ENCODE measurements at regions not wholly inside any gene's neighbourhood (a gene's known extent, or its start where the extent isn't known, plus 50 kb on each side); places are given as distances from the start of the nearest gene placed in this dataset.

DNA sequence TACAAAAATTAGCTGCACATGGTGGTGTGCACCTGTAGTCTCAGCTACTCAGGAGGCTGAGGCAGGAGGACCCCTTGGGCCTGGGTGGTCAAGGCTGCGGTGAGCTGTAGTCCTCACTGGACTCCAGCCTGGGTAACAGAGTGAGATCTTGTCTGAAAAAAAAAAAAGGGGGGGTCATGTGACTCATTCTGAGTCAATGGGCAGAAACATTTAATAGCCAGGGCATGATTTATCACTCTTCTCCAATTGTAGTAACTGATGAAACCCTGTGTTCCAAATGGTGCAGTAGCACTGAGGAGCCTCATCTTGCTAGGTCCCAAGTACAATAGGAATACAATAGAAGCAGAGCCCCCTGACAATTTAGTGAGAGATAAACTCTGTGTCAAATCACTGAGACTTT is 78.9 kb upstream of the CCDC68 start:
- no peak for DNase-seq

DNA sequence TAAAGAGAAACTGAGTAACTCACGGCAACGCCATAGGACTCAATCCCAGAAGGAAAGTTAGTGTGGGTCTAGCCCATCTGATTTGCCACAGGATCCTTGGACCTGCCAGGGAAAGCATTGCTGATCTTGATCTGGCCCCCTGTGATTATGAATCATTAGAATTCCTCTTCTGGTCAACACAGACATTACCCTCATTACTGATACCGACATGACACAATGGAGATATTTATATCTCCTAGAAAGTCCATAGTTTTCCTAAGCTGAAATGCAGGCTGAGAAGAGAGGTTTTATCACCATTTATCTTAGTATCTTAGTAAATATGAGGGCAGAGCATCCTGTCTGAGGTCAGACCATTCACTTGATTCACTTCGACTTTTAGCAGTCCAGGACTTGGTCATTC is 75.5 kb upstream of the CCDC68 start:
- DNase-seq, result no peak

DNA sequence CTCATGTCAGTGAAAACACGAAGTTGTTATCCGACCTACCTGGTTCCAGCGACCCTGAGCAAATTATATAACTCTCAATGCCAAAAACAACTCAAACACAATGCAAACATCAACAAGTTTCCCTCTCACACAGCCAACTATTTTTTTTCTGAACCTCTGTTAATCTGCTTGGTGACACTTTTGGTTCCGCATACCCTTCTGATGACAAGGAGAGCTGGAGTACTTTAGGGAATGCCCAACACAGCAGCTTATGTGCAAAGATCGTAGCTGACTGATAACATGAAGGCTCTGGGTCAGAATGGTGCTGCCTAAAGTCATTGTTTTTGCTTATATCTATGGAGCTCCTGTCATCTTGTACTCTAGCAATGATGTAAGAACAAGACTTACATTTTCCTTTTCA is 72.7 kb upstream of the CCDC68 start:
- no peak for DNase-seq

DNA sequence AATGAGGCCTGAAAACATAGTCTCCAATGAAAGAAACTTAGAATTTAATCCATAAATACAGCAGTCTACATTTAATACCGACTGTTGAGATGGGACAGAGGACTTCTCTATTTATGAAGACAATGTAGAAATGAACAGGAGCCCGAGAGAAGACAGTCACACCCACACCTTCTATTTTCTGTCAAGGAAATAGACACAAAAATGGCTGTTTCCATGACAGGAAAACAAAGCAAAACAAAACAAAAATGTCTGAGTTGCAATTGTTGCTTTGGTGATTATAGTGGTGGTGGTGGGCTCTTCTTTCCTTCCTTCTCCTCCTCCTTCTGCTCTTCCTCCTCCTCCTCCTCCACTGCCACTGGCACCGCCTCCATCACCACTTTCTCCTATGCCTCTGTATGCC is 72.3 kb upstream of the CCDC68 start:
- DNase-seq, result no peak

DNA sequence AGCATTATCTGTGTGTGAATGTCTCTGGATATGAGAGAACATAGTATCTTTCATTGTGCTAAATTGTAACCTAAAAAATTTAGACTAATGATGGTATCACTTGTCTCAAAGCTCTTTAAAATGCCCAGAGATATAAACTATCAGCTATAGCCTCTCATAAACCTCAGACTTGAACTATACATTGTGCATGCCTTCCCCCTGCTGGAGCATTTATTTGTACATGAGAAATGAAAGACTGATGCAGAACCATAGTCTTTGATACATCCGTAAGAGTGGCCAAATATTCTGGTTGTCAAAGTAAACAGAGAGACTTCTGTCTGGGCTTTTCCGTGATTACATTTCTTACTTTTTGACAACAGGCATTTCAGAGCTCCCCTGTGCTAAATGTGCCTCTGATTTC is 71.9 kb upstream of the CCDC68 start:
- DNase-seq, result no peak

DNA sequence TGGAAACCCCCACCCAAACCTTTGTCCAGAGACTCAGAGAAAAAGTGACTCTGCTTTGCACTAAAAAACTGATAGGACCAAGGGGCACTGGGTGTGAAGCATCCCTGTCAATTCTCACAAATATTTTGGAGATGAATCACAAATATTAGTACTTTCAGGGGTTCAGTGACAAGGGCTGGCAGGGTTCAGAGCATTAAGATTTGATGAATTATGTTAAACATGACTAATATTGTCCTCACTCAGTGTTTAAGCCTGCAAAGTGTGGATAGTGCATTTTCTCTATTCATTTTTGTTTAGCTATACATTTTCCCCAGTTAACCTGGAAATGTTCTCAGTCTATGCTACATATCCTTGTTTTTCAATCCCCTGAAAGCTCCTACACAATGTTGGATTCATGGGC is 65.3 kb upstream of the CCDC68 start:
- no peak for DNase-seq

DNA sequence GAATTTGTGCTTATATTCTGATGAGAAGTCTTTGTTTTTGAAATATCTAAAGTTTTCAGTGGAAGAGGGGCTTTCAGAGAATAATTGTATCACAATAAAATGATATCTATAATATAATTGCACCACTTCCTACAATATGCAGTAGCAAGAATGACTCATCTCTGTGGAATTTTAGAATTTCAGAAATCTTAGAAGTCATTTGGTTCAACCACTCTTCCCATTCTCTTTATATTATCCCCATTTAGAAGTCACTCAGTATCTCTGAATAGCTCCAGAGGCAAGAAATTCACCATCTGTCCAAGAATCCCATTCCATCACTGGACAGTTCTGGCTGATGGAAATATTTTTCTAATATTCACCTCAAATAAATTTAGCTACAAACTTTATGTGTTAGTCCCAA is 59.3 kb upstream of the CCDC68 start:
- no peak for DNase-seq

DNA sequence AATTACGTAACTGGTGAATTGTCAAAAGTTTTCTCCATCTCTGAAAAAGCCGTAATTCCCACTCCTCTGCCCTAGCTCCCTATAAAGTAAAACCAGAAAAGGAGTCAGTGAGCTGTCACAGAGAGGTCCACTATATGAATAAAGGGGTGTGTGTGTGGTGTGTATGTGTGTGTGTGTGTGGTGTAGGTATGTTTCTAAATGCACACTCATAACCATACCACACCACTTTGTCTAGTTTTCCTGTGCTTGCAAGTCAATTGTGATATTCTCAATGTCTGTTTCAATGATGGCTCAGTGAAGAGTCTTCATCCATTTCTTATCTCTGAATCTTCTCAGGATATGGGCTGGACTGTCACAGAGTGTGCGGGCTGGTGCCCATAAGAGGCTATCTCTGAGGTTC is 54.8 kb upstream of the CCDC68 start:
- no peak for DNase-seq

DNA sequence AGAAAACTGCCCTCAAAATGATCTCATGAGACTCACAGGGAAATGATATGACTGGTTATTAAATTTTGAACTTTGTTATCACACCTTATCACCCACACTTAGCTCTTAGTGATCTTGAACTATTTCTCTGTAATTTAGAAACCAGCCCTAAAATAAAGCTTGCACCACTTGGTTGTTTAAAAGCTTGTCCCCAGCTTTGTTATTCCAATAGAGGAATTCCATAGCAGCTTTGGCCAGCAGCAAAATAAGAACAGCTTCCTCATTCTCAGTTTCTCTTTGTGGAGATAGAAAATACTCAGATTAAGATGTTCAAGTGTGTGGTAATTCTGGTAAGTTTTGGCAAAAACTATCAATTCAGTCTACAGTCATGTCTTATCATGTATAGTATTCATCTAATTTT is 54.4 kb upstream of the CCDC68 start:
- no peak for DNase-seq

DNA sequence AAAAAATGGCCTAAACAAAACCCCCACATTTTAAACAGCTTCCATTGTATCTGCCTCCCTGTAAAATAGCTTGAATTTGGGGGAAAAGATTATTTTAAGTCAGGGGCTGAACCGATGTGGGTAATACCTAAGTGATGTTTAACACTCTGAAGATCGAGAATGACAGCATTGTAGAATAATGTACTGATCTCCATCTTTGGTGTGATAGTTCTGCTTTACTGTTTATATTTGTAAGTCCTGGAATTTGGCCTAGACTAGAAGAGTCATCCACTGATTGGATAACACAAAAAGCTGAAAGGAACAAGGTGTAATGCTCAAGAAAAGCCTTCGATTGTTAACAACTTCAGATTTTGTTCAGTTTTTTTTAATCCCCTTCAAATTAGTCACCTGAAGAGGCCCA is 53.8 kb upstream of the CCDC68 start:
- DNase-seq, result no peak

DNA sequence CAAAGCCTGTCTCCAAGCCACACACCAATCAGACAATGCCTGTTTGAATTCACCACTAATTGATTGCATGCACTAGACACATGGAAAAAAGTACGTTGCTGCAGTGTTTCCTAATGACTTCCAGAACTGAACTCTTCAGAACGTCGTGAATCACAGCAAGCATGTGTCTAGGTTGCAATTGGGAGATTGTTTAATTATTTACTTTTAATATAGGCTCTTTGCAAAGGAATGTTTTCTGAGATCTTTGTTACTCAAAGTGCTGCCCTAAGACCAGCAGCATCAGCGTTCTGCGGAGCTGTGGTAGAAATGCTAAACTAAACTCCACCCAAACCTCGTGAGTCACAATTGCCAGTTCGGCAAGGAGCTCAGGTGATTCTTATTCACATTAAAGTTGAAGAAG is 52.7 kb upstream of the CCDC68 start:
- DNase-seq, result no peak

Measured in DMS79 treated with DMSO at 0.1 percent for 48 hours (cell line).